GM12864 (cell line): ENCODE measurements at regions not wholly inside any gene's neighbourhood (a gene's known extent, or its start where the extent isn't known, plus 50 kb on each side); places are given as distances from the start of the nearest gene placed in this dataset.

ENCODE experiments used
- DNase-seq: peaks from one replicate; pipeline ENCODE4 v3.0.0-alpha.2; 2011; ENCODE audit warnings: low read depth
- H3K4me3 ChIP-seq: 2 replicates; pipeline ENCODE4 v1.5.1; 2011; ENCODE audit warnings: mild to moderate bottlenecking, low read depth, low read length, control low read depth
- TF ChIP-seq, protein P1 (sequence below): IDR thresholded peaks from 2 replicates; pipeline ENCODE4 v1.5.1; 2011; ENCODE audit warnings: low read depth, mild to moderate bottlenecking, moderate library complexity, low read length, control low read depth, inconsistent platforms; ENCODE audit errors: missing control alignments

DNA sequence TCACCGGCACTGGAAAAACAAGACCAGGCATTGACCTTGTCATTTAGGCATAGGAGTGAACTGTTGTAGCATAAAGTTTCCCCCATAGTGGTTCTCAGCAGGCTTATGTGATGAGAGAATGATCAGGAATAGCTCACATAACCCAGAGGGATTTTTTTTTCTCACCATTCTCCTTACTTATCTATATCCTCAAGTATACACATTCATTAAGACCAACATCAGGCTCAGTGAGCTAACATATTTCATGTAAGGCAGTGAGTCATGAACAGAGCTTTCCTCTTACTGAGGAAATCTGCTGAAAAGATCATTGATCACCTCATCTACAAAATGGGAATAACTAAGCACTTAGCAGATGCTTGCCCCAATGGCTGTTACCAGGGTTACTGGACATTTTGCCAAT, 396.6 kb upstream of the TMCO5A start:
- no peak overlapping the region for H3K4me3 ChIP-seq
- no peak for DNase-seq
- TF ChIP-seq, protein P1, sequence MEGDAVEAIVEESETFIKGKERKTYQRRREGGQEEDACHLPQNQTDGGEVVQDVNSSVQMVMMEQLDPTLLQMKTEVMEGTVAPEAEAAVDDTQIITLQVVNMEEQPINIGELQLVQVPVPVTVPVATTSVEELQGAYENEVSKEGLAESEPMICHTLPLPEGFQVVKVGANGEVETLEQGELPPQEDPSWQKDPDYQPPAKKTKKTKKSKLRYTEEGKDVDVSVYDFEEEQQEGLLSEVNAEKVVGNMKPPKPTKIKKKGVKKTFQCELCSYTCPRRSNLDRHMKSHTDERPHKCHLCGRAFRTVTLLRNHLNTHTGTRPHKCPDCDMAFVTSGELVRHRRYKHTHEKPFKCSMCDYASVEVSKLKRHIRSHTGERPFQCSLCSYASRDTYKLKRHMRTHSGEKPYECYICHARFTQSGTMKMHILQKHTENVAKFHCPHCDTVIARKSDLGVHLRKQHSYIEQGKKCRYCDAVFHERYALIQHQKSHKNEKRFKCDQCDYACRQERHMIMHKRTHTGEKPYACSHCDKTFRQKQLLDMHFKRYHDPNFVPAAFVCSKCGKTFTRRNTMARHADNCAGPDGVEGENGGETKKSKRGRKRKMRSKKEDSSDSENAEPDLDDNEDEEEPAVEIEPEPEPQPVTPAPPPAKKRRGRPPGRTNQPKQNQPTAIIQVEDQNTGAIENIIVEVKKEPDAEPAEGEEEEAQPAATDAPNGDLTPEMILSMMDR = no peak

DNA sequence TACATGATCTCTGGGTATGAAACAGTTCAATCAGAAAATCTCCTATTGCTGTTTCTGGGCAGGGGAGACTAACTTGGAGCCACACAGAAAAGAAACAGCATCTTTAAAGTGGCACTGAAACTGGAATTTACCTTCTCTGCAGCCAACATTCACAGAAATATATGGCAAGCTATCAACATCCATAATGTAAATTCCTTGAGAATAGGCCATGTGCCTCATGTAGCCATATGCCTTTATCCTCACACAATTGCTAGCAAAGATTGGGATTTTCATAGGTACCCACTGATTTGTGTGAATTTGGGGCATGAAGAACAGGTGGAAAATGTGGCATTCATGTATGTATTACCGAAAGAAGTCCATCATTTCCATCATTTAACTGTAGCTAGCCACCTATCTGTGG, 386.3 kb upstream of the TMCO5A start:
- no peak for DNase-seq
- H3K4me3 ChIP-seq = no peak overlapping the region
- TF ChIP-seq, protein P1 = no peak

DNA sequence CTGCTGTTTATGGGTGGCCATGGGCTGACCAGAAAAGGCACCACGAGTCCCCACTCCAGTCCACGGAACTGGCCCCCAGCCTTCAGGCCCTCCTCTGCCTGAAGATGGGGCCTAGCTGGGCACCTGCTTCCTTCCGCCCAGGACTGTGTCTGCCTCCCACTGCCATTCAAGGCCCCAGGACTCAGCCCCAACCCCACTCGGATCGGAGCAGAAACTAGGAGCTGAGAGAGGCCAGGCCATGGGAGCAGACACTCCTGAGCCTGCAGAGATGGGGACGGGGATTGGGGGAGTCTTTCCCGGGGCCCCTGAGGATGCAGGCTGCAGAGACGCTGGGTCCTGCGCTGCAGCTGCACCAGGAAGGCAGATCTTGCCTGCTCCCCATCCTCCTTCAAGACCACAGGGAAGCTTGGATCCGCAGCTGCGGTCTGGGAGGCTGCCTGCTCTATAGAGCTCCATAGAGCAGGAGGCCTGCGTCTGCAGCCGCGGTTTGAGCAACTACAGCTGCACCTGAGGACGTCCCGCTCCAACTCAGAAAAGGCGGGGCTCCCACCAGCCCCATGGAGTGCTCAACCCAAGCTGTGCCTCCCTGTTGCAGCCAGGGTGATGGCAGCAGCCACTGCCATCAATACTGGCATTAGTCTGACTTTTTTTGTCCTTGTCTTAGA, 383.9 kb upstream of the TMCO5A start:
- no peak overlapping the region for H3K4me3 ChIP-seq

DNA sequence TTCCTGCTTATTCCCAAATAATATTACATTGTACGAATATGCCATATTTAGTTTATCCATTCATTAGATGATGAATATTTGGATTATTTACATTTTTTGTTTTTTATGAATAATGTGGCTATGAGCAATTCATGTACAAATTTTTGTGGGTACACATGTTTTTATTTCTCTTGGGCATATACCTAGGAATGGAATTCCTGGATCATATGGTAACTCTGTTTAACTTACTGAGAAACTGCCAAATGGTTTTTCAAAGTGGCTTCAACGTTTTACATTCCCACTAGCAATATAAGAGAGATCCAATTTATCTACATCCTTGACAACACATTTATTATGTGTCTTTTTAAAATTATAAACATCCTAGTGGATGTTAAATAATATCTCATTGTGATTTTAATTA, 362.0 kb upstream of the TMCO5A start:
- DNase-seq = no peak
- no peak overlapping the region for H3K4me3 ChIP-seq
- TF ChIP-seq, protein P1 = no peak

More for the DNA sequence above, 383.9 kb upstream of the TMCO5A start:
- TF ChIP-seq, protein P1 = no peak
- no peak for DNase-seq

DNA sequence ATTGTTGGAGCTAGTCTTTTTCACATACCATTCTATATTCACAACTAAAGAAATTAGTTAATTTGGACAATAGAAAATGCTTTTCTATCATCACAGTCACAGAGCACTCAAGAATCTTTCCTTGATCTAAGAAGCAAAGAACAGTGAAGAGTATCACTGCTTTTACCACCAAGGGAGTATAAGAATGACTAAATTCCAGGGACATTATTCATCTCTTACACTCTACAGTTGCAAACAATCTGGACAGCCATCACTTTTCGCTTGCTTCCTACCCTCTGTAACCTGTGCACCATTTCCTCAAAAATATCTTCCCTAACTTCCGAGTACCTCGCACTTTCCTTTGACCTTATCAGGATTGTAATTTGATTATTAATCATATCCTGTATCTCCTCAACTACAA, 359.5 kb upstream of the TMCO5A start:
- no peak for DNase-seq
- TF ChIP-seq, protein P1 = no peak
- H3K4me3 ChIP-seq = no peak overlapping the region

DNA sequence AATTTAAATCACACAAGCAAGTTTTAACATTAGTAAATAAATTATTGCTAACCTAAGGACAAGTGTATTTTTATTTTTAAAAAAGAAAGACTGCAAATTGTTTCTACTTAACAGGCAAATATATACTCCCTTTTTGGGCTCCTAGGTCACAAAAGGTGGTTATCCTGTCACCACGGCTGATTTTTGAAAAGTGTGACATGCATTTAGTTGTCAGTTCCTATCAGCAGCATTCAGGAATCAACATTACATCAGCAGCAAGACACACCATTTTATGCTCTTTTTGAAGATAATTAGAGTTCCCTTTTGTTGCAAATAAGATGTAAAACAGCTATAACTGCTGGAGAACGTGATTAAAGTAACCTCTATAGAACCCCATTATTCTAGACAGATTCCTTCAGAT, 357.5 kb upstream of the TMCO5A start:
- TF ChIP-seq, protein P1 = no peak
- H3K4me3 ChIP-seq = no peak overlapping the region
- DNase-seq = no peak

DNA sequence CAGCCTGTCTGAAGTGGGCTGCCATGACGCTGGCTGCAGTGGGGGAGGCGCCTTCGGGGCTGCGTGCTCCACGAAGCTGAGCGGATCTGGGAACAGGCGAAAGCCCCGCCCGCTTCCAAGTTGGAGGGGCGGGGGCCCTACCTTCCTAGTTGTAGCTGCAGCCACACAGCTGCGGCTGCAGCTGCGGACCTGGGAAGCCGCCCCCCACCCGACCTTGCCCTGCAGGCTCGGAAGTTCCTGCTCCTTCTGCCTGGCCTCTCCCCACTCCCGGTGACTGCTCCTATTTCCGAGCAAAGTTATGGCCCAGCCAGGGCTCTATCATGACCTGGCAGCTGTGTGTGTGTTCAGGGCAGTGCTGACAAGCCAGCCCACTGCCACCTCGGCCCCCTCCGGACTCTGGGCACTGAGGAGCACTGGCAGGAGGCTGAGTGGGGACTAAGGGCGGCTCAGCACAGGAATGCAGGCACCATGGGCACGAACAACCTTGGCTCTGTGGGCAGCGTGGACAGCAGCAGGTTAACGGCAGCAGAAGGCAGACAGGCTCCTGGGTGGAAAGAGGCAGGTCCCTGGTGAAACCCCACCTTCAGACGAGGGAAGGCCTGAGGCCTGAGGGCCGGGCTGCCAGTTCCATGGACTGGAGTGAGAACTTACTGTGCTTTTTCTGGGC, 352.4 kb upstream of the TMCO5A start:
- TF ChIP-seq, protein P1 = no peak
- no peak for DNase-seq
- no peak overlapping the region for H3K4me3 ChIP-seq
